ENCODE measurements at regions not wholly inside any gene's neighbourhood (a gene's known extent, or its start where the extent isn't known, plus 50 kb on each side); places are given as distances from the start of the nearest gene placed in this dataset.

GRCh38 chr18:51658436-51658835, 461.0 kb upstream of the MEX3C start:
- no peak overlapping the region for H3K27ac Mint-ChIP-seq
- H3K9me3 ChIP-seq (replicated peaks in 1 of 2; ENCODE audit: control insufficient read depth in 1 of 2, insufficient read depth in 1 of 2, low read length in 2 of 2) = no peaks in the 10 kb centered on the region
- no peaks in the 10 kb centered on the region for H3K4me1 ChIP-seq (ENCODE audit: control insufficient read depth in 1 of 2, insufficient read depth in 2 of 2, low read length in 2 of 2)
- no peaks in the 10 kb centered on the region for H3K36me3 ChIP-seq (replicated peaks in 1 of 2; ENCODE audit: control insufficient read depth in 1 of 2, insufficient read depth in 2 of 2, low read length in 2 of 2)
- no peaks in the 10 kb centered on the region for H3K79me2 ChIP-seq (ENCODE audit: insufficient read depth, low read length)
- 62% methylated on average over 2 of the region's 4 CpGs for WGBS (ENCODE audit: insufficient coverage)
- intact Hi-C loops (cut with micrococcal nuclease) = no loop called here
- H3K36me3 Mint-ChIP-seq = no peaks in the 10 kb centered on the region
- H3K4me3 ChIP-seq (replicated peaks in 1 of 3; ENCODE audit: low read depth in 2 of 3, low read length in 3 of 3) = no peak overlapping the region
- no peak overlapping the region for H3K4me2 ChIP-seq (replicated peaks; ENCODE audit: extremely low read depth, low read length, poor library complexity, severe bottlenecking)
- no peaks in the 10 kb centered on the region for H3K9me3 Mint-ChIP-seq
- peaks cover 0 to 2% (median 1%) of the 10 kb centered on the region in 3 donors for H3K27me3 Mint-ChIP-seq (ENCODE audit: low read depth in 3 of 3)
- no peak overlapping the region for H2AFZ ChIP-seq (ENCODE audit: insufficient read depth, low read depth, low read length, poor library complexity, severe bottlenecking)
- no peaks in the 10 kb centered on the region for H4K20me1 ChIP-seq (ENCODE audit: insufficient read depth, low read length)
- no peaks in the 10 kb centered on the region for H3K4me1 Mint-ChIP-seq
- H3K27ac ChIP-seq (ENCODE audit: low read depth in 1 of 2, low read length in 2 of 2) = no peak overlapping the region
- H3K27me3 ChIP-seq (ENCODE audit: control insufficient read depth in 2 of 2, insufficient read depth in 2 of 2, low read length in 2 of 2) = no peaks in the 10 kb centered on the region
- DNase-seq = no peak
- no peak overlapping the region for H3K4me3 Mint-ChIP-seq
- TF ChIP-seq, protein P1, sequence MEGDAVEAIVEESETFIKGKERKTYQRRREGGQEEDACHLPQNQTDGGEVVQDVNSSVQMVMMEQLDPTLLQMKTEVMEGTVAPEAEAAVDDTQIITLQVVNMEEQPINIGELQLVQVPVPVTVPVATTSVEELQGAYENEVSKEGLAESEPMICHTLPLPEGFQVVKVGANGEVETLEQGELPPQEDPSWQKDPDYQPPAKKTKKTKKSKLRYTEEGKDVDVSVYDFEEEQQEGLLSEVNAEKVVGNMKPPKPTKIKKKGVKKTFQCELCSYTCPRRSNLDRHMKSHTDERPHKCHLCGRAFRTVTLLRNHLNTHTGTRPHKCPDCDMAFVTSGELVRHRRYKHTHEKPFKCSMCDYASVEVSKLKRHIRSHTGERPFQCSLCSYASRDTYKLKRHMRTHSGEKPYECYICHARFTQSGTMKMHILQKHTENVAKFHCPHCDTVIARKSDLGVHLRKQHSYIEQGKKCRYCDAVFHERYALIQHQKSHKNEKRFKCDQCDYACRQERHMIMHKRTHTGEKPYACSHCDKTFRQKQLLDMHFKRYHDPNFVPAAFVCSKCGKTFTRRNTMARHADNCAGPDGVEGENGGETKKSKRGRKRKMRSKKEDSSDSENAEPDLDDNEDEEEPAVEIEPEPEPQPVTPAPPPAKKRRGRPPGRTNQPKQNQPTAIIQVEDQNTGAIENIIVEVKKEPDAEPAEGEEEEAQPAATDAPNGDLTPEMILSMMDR (IDR thresholded peaks at IDR 0.05) = no peak
- H3K9ac ChIP-seq (ENCODE audit: insufficient read depth, low read length, poor library complexity, severe bottlenecking) = no peak overlapping the region

GRCh38 chr18:51659781-51660180, 462.3 kb upstream of the MEX3C start:
- H3K4me1 ChIP-seq (ENCODE audit: control insufficient read depth in 1 of 2, insufficient read depth in 2 of 2, low read length in 2 of 2) = no peaks in the 10 kb centered on the region
- Mint-ChIP-seq H3K36me3 (no peaks in the 10 kb centered on the region), H3K9me3 (no peaks in the 10 kb centered on the region), H3K4me3 (no peak overlapping the region), H3K27ac (no peak overlapping the region), H3K4me1 (no peaks in the 10 kb centered on the region), H3K27me3 (ENCODE audit: low read depth in 3 of 3) (peaks cover 0 to 4% (median 1%) of the 10 kb centered on the region in 3 donors)
- no peaks in the 10 kb centered on the region for H4K20me1 ChIP-seq (ENCODE audit: insufficient read depth, low read length)
- H3K4me3 ChIP-seq (replicated peaks in 1 of 3; ENCODE audit: low read depth in 2 of 3, low read length in 3 of 3) = no peak overlapping the region
- no peaks in the 10 kb centered on the region for H3K27me3 ChIP-seq (ENCODE audit: control insufficient read depth in 2 of 2, insufficient read depth in 2 of 2, low read length in 2 of 2)
- H3K9ac ChIP-seq (ENCODE audit: insufficient read depth, low read length, poor library complexity, severe bottlenecking) = no peak overlapping the region
- no peak overlapping the region for H2AFZ ChIP-seq (ENCODE audit: insufficient read depth, low read depth, low read length, poor library complexity, severe bottlenecking)
- H3K79me2 ChIP-seq (ENCODE audit: insufficient read depth, low read length) = no peaks in the 10 kb centered on the region
- 86% methylated on average over 3 of the region's 3 CpGs for WGBS (ENCODE audit: insufficient coverage)
- TF ChIP-seq, protein P1 (IDR thresholded peaks at IDR 0.05) = no peak
- H3K4me2 ChIP-seq (replicated peaks; ENCODE audit: extremely low read depth, low read length, poor library complexity, severe bottlenecking) = no peak overlapping the region
- no peak overlapping the region for H3K27ac ChIP-seq (ENCODE audit: low read depth in 1 of 2, low read length in 2 of 2)
- no peaks in the 10 kb centered on the region for H3K36me3 ChIP-seq (replicated peaks in 1 of 2; ENCODE audit: control insufficient read depth in 1 of 2, insufficient read depth in 2 of 2, low read length in 2 of 2)
- H3K9me3 ChIP-seq (replicated peaks in 1 of 2; ENCODE audit: control insufficient read depth in 1 of 2, insufficient read depth in 1 of 2, low read length in 2 of 2) = no peaks in the 10 kb centered on the region
- no peak for DNase-seq
- intact Hi-C loops (cut with micrococcal nuclease) = no loop called here

Data from CD14-positive monocyte (primary cell).